ENCODE measurements at regions not wholly inside any gene's neighbourhood (a gene's known extent, or its start where the extent isn't known, plus 50 kb on each side); places are given as distances from the start of the nearest gene placed in this dataset.

- TF ChIP-seq CTCF (IDR thresholded peaks at IDR 0.05) (no peak), EP300 (IDR thresholded peaks at IDR 0.05) (no peak)
Measured at GRCh38 chr5:125890511-125890931, 532.7 kb upstream of the GRAMD2B start.

All from tibial nerve (tissue), 4 donors.